GM12864 (cell line): ENCODE measurements at regions not wholly inside any gene's neighbourhood (a gene's known extent, or its start where the extent isn't known, plus 50 kb on each side); places are given as distances from the start of the nearest gene placed in this dataset.

Experiments used
- DNase-seq: peaks from one replicate; pipeline ENCODE4 v3.0.0-alpha.2; 2011; ENCODE audit warnings: low read depth
- H3K4me3 ChIP-seq: 2 replicates; pipeline ENCODE4 v1.5.1; 2011; ENCODE audit warnings: mild to moderate bottlenecking, low read depth, low read length, control low read depth
- TF ChIP-seq, protein P1 (sequence below): IDR thresholded peaks from 2 replicates; pipeline ENCODE4 v1.5.1; 2011; ENCODE audit warnings: low read depth, mild to moderate bottlenecking, moderate library complexity, low read length, control low read depth, inconsistent platforms; ENCODE audit errors: missing control alignments

- no peak for DNase-seq
- no peak overlapping the region for H3K4me3 ChIP-seq
- TF ChIP-seq, protein P1, sequence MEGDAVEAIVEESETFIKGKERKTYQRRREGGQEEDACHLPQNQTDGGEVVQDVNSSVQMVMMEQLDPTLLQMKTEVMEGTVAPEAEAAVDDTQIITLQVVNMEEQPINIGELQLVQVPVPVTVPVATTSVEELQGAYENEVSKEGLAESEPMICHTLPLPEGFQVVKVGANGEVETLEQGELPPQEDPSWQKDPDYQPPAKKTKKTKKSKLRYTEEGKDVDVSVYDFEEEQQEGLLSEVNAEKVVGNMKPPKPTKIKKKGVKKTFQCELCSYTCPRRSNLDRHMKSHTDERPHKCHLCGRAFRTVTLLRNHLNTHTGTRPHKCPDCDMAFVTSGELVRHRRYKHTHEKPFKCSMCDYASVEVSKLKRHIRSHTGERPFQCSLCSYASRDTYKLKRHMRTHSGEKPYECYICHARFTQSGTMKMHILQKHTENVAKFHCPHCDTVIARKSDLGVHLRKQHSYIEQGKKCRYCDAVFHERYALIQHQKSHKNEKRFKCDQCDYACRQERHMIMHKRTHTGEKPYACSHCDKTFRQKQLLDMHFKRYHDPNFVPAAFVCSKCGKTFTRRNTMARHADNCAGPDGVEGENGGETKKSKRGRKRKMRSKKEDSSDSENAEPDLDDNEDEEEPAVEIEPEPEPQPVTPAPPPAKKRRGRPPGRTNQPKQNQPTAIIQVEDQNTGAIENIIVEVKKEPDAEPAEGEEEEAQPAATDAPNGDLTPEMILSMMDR = no peak
These were observed 297.8 kb upstream of the SEMA3A start for GRCh38 chr7:84492098-84493034.

DNA sequence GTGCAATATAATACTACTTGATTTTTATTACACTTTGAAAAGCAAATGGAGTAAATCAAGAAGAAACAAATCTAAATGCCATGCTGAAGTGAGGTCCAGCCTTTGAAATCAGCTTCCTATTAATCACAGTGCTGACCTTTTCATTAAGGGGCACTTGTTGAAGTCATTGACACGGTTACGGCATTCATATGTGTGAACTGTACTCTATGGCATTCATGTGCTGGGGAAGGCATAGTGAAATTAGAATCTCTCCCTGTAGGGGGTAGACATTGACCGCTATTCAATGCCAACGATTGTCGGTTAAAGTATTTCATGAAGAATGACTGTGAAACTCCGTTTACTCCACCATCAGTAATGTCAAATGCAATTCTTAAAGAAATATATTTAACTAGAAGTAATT, 296.1 kb upstream of the SEMA3A start:
- TF ChIP-seq, protein P1 = no peak
- H3K4me3 ChIP-seq = no peak overlapping the region
- no peak for DNase-seq

- H3K4me3 ChIP-seq = no peak overlapping the region
- TF ChIP-seq, protein P1 = no peak
- no peak for DNase-seq
These were observed 290.0 kb upstream of the SEMA3A start for GRCh38 chr7:84484502-84485079.

DNA sequence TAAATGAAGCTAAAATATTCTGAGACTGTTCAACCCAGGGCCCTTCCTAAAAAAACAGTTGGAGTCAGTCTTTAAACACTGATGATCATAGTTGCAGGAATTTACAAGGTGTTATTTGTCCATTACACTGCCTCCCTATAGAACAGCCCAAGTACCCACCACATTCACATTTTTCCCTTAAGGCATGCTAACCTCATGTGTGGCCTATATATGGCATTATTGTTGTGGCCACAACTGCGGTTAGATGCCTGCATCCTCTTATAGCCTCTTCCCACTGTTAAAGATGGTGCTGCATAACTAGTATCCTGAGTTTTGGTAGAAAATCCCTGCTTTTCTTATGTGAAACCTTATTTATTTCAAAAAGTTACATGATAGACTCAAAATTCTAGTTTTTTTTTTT, 287.9 kb upstream of the SEMA3A start:
- TF ChIP-seq, protein P1 = no peak
- H3K4me3 ChIP-seq = no peak overlapping the region
- DNase-seq = no peak

DNA sequence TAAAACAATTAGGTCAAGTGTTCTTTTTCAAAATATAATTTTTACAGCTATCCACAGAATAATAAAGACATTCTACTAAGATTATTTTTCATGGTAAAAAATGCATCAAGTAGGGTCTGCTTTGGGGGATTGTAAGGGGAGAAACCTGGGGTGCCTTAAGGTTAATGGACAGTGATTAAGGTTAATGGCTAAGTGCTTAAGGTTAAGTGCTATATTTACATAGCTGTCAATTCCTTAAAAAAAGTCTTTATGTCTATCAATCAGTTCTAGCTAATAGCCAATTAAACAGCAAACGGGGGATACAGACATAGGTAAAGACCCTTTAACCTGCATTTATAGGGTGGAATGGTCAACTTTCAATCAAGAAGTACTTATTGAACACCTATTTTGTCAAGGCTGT, 284.5 kb upstream of the SEMA3A start:
- no peak for DNase-seq
- TF ChIP-seq, protein P1 = no peak

GRCh38 chr7:84477786-84478478, 283.3 kb upstream of the SEMA3A start:
- TF ChIP-seq, protein P1 = no peak
- no peak for DNase-seq
- no peak overlapping the region for H3K4me3 ChIP-seq

More for the DNA sequence above, 284.5 kb upstream of the SEMA3A start:
- H3K4me3 ChIP-seq = no peak overlapping the region
